ENCODE measurements at regions not wholly inside any gene's neighbourhood (a gene's known extent, or its start where the extent isn't known, plus 50 kb on each side); places are given as distances from the start of the nearest gene placed in this dataset.

DNA sequence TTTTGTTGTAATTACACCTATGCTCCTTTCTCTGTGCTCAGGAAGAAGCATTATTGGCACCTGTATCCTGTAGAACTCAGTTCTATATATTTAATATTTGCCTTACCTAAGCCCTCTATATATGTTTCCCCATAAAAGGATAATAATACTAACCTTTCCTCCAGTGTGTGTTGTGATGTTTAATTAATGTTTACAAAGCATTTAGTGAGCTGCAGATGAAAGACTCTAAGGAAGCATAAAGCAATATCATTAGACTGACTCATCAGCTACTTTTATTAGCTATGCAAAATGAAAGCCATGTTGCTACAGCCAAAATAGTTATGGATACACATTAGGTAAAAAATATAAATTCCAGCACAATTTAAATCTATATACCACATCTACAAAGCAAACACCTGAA is 93.6 kb upstream of the PTPN13 start:
- TF ChIP-seq CTCF (IDR thresholded peaks at IDR 0.05), result no peak
- TF ChIP-seq RXRA (IDR thresholded peaks at IDR 0.05; ENCODE audit: borderline replicate concordance, low read depth), result no peak
- TF ChIP-seq, protein P1, sequence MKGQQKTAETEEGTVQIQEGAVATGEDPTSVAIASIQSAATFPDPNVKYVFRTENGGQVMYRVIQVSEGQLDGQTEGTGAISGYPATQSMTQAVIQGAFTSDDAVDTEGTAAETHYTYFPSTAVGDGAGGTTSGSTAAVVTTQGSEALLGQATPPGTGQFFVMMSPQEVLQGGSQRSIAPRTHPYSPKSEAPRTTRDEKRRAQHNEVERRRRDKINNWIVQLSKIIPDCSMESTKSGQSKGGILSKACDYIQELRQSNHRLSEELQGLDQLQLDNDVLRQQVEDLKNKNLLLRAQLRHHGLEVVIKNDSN (IDR thresholded peaks at IDR 0.05; ENCODE audit: borderline replicate concordance, low read depth), result no peak
- TF ChIP-seq POLR2AphosphoS5 (IDR thresholded peaks at IDR 0.05; ENCODE audit: low read depth, low read length), result no peak
- no peak for TF ChIP-seq RFX5 (IDR thresholded peaks at IDR 0.05; ENCODE audit: low read length)

Data from SK-N-SH (cell line).